AG04450 (cell line): ENCODE measurements at regions not wholly inside any gene's neighbourhood (a gene's known extent, or its start where the extent isn't known, plus 50 kb on each side); places are given as distances from the start of the nearest gene placed in this dataset.

Experiments used
- CTCF ChIA-PET: fragments of 300-600, 350-600 bp; formaldehyde crosslinking; extraction: SDS; loops from one replicate; lab custom pipeline; 2022; ENCODE audit warnings: antibody characterized with exemption, inconsistent platforms; lab: Charles Lee
- POLR2A ChIA-PET: fragments of 350-600 bp; formaldehyde crosslinking; extraction: SDS; loops from one replicate; lab custom pipeline; 2021; ENCODE audit warnings: antibody characterized with exemption, inconsistent platforms; lab: Yijun Ruan, JAX
- DNase-seq: peaks from one replicate; pipeline ENCODE4 v3.0.0-alpha.2; 2011; ENCODE audit warnings: low read depth, low spot score
- H3K27ac ChIP-seq: one replicate; pipeline ENCODE4 v1.5.1; 2012; ENCODE audit warnings: low read depth, low read length, control low read depth
- H3K27me3 ChIP-seq: one replicate; pipeline ENCODE4 v1.6.0; 2012; ENCODE audit warnings: low read length; ENCODE audit not compliant: control insufficient read depth, insufficient read depth
- H3K4me3 ChIP-seq: 2 replicates; pipeline ENCODE4 v1.5.1; 2011; ENCODE audit warnings: mild to moderate bottlenecking, low read depth, low read length, control low read depth
- H3K9me3 ChIP-seq: 2 replicates; pipeline ENCODE4 v1.5.1; 2012; ENCODE audit warnings: low read length; ENCODE audit not compliant: control insufficient read depth, insufficient read depth
- CTCF ChIP-seq: IDR thresholded peaks from 2 replicates; pipeline ENCODE4 v1.5.1; 2011; ENCODE audit warnings: low read depth, low read length, control low read depth, inconsistent platforms

- POLR2A ChIA-PET = no interaction called here
Observed at GRCh38 chr3:148146947-148147826, 550.5 kb upstream of the AGTR1 start.

GRCh38 chr3:148147903-148148302 is 549.8 kb upstream of the AGTR1 start:
- POLR2A ChIA-PET = no interaction called here
- H3K9me3 ChIP-seq = no peaks in the 10 kb centered on the region
- no peak overlapping the region for H3K4me3 ChIP-seq
- TF ChIP-seq CTCF = no peak
- no peaks in the 10 kb centered on the region for H3K27me3 ChIP-seq
- no peak overlapping the region for H3K27ac ChIP-seq
- no peak for DNase-seq
- CTCF ChIA-PET = no interaction called here

More at GRCh38 chr3:148146947-148147826, 550.5 kb upstream of the AGTR1 start:
- no peak for TF ChIP-seq CTCF
- Histone ChIP-seq H3K4me3 (no peak overlapping the region), H3K27ac (no peak overlapping the region), H3K9me3 (no peaks in the 10 kb centered on the region), H3K27me3 (no peaks in the 10 kb centered on the region)
- CTCF ChIA-PET = no interaction called here
- DNase-seq = peak; percentile 16

GRCh38 chr3:148149556-148149955 is 548.1 kb upstream of the AGTR1 start:
- H3K9me3 ChIP-seq = no peaks in the 10 kb centered on the region
- POLR2A ChIA-PET = no interaction called here
- CTCF ChIA-PET = no interaction called here
- no peaks in the 10 kb centered on the region for H3K27me3 ChIP-seq
- H3K27ac ChIP-seq = no peak overlapping the region
- DNase-seq = no peak
- no peak for TF ChIP-seq CTCF
- no peak overlapping the region for H3K4me3 ChIP-seq

GRCh38 chr3:148150141-148150540 is 547.6 kb upstream of the AGTR1 start:
- Histone ChIP-seq H3K27me3 (no peaks in the 10 kb centered on the region), H3K9me3 (no peaks in the 10 kb centered on the region), H3K27ac (no peak overlapping the region), H3K4me3 (no peak overlapping the region)
- ChIA-PET POLR2A (interaction anchor here (0.6 kb wide), 1 partner anchor 719 kb away, joined by 9 read pairs; no protein-coding TSS in a partner anchor), CTCF (no interaction called here)
- TF ChIP-seq CTCF = no peak
- no peak for DNase-seq

GRCh38 chr3:148158210-148158609 is 539.5 kb upstream of the AGTR1 start:
- no peak overlapping the region for H3K27ac ChIP-seq
- no peaks in the 10 kb centered on the region for H3K27me3 ChIP-seq
- peak; percentile 7 for DNase-seq
- H3K9me3 ChIP-seq = no peaks in the 10 kb centered on the region
- POLR2A ChIA-PET = no interaction called here
- no peak for TF ChIP-seq CTCF
- CTCF ChIA-PET = no interaction called here
- no peak overlapping the region for H3K4me3 ChIP-seq
